HG03342 (cell line): ENCODE measurements at regions not wholly inside any gene's neighbourhood (a gene's known extent, or its start where the extent isn't known, plus 50 kb on each side); places are given as distances from the start of the nearest gene placed in this dataset.
A peak's percentile ranks its signal among the peaks of the same experiment; 100 is the strongest.

Experiments
- ATAC-seq: cut with Tn5 transposase; IDR thresholded peaks from one replicate; pipeline ENCODE4 v1.9.1; 2021; ENCODE audit warnings: mild to moderate bottlenecking, moderate library complexity; ENCODE audit not compliant: unreplicated experiment

- ATAC-seq: no peak
Observed at GRCh38 chr7:106196460-106197021, 84.4 kb upstream of the SYPL1 start.

- no peak for ATAC-seq
Observed at GRCh38 chr7:106193661-106194060, 81.5 kb upstream of the SYPL1 start.

GRCh38 chr7:106190589-106191330, 78.6 kb upstream of the SYPL1 start:
- ATAC-seq: no peak

- ATAC-seq: no peak
Observed at GRCh38 chr7:106187613-106188350, 75.7 kb upstream of the SYPL1 start.

GRCh38 chr7:106185719-106186118, 73.6 kb upstream of the SYPL1 start:
- ATAC-seq: no peak

GRCh38 chr7:106183952-106184351, 71.8 kb upstream of the SYPL1 start:
- ATAC-seq: no peak

GRCh38 chr7:106182904-106183303, 70.8 kb upstream of the SYPL1 start:
- ATAC-seq: no peak

GRCh38 chr7:106181658-106182265, 69.7 kb upstream of the SYPL1 start:
- no peak for ATAC-seq

GRCh38 chr7:106180721-106181120, 68.6 kb upstream of the SYPL1 start:
- no peak for ATAC-seq

- ATAC-seq: no peak
Observed at GRCh38 chr7:106179256-106179655, 67.1 kb upstream of the SYPL1 start.

- no peak for ATAC-seq
Observed at GRCh38 chr7:106178593-106179134, 66.6 kb upstream of the SYPL1 start.

GRCh38 chr7:106177738-106178592, 65.9 kb upstream of the SYPL1 start:
- ATAC-seq: no peak

GRCh38 chr7:106177300-106177690, 65.2 kb upstream of the SYPL1 start:
- ATAC-seq: no peak

- ATAC-seq: peak; percentile 74
Observed at GRCh38 chr7:106176414-106177299, 64.5 kb upstream of the SYPL1 start.

- ATAC-seq: no peak
Observed at GRCh38 chr7:106175507-106175906, 63.4 kb upstream of the SYPL1 start.

GRCh38 chr7:106170651-106171050, 58.5 kb upstream of the SYPL1 start:
- no peak for ATAC-seq

GRCh38 chr7:106169821-106170610, 57.9 kb upstream of the SYPL1 start:
- ATAC-seq: no peak

GRCh38 chr7:106167439-106168136, 55.5 kb upstream of the SYPL1 start:
- no peak for ATAC-seq
